AG10803 (cell line): ENCODE measurements at regions not wholly inside any gene's neighbourhood (a gene's known extent, or its start where the extent isn't known, plus 50 kb on each side); places are given as distances from the start of the nearest gene placed in this dataset.
A peak's percentile ranks its signal among the peaks of the same experiment; 100 is the strongest.
"Not testable (repeated sequence)": the region's sequence is repeated elsewhere in the genome, so short reads cannot be mapped to it uniquely, and the experiment has no call there.

Source experiments
- DNase-seq: peaks from one replicate; pipeline ENCODE4 v3.0.0; 2010; ENCODE audit warnings: low read depth
- H3K4me3 ChIP-seq: 2 replicates; pipeline ENCODE4 v1.5.1; 2011; ENCODE audit warnings: mild to moderate bottlenecking, low read length, control low read depth

- not testable (repeated sequence) for H3K4me3 ChIP-seq, DNase-seq
These were observed 155.3 kb downstream of the SYT15 start for GRCh38 chr10:46734262-46734642.

DNA sequence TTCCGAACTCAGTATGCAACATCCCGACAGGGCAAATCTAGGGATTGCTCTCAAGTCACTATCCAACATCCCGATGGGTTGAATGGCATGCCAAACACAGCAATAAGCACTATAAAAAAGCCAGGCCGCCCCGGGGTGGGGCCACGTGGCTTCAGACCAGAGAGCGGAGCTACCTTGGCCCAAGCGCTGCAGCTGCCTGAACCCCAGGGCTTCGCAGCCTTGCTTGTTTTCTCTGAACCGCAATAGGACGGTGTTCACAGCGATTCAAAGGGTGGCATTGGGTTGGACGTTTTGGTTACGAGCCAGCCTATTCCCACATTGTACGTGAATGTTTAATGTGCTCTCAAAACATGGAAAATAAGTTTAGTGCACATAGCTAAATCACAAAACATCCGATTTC, 161.0 kb downstream of the SYT15 start:
- DNase-seq: not testable (repeated sequence)

GRCh38 chr10:46740368-46740767, 161.4 kb downstream of the SYT15 start:
- DNase-seq, H3K4me3 ChIP-seq: not testable (repeated sequence)

More for the DNA sequence above, 161.0 kb downstream of the SYT15 start:
- not testable (repeated sequence) for H3K4me3 ChIP-seq

DNA sequence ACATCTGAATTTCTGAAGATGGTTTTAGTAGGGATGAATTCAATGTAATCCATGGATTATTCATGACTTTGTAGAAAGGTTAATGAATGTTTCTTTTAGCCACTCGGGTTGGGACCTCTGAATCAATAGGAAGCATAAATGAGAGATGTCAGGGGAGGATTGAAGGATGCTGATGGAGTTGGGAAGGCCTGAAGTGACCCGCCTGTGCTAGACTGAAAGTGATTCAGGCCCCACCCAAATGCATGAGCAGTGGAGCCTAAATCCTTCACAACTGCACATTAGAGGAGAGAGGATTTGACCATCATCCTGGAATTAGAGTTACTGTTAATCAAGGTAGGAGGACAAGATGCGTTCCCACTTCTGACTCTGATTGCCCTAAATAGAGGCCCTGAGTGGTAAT, 162.2 kb upstream of the PTPN20 start:
- H3K4me3 ChIP-seq, DNase-seq: not testable (repeated sequence)

- not testable (repeated sequence) for DNase-seq, H3K4me3 ChIP-seq
These were observed 161.8 kb upstream of the PTPN20 start for GRCh38 chr10:46749470-46749869.

DNA sequence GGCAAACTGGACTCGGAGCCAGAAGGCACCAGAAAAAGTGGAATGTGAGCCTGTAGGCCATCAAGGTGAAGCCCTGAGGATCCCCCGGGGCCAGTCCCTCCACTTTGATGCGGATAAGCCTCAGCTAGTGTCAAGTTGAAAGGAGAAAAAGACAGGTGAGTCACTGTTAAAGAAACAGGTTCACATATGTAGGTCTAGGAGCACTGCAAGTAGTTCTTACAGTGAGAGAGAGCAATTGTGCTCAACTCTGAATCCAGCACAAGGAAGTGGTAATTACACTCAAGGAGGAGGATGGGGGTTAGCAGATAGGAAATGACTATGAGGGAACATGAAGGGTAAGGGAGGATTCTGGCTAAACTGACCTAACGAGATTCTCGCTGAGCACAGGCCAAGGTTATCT, 157.5 kb upstream of the PTPN20 start:
- not testable (repeated sequence) for H3K4me3 ChIP-seq, DNase-seq

DNA sequence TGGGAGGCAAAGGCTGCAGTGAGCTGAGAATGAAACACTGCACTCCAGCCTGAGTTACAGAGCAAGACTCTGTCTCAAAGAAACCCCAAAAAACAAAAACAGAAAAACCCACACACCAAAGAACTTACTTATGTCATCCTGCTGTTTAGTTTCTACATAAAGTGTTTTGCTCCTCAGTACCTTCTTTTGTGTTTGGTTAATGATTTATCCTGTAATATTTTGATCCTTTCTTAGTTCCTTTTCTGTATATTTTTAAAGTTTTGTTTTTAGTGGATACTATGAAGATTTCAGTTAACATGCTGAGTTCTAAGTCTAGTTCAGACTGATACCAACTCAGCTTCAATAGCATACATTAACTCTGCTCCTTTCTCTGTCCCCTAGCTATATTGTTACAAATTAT, 149.8 kb upstream of the PTPN20 start:
- DNase-seq, H3K4me3 ChIP-seq: not testable (repeated sequence)

- not testable (repeated sequence) for H3K4me3 ChIP-seq, DNase-seq
These were observed 142.5 kb upstream of the PTPN20 start for GRCh38 chr10:46768515-46769291.

- H3K4me3 ChIP-seq: not testable (repeated sequence)
These were observed 137.9 kb upstream of the PTPN20 start for GRCh38 chr10:46773178-46773896.

DNA sequence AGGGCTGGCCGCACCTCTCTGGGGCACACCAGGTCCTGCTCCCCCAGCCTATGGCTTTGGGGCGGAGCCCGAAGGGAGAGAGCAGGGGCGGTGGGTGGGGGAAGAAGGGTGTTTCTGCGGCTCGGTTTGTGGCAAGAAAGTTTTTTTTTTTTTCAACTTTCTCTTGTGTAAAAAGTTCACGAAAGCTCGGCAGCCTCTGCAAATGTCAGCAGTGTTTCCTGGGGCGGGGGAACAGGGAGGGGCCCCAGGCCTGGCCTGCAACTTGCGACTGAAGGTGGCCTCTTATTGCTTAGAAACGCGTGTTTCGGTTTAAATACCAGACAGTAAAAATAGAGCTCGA, 137.4 kb upstream of the PTPN20 start:
- DNase-seq: not testable (repeated sequence)

More at GRCh38 chr10:46773178-46773896, 137.9 kb upstream of the PTPN20 start:
- DNase-seq: not testable (repeated sequence)

GRCh38 chr10:46774366-46774765, 136.9 kb upstream of the PTPN20 start:
- H3K4me3 ChIP-seq: not testable (repeated sequence)

More for the DNA sequence above, 137.4 kb upstream of the PTPN20 start:
- not testable (repeated sequence) for H3K4me3 ChIP-seq

DNA sequence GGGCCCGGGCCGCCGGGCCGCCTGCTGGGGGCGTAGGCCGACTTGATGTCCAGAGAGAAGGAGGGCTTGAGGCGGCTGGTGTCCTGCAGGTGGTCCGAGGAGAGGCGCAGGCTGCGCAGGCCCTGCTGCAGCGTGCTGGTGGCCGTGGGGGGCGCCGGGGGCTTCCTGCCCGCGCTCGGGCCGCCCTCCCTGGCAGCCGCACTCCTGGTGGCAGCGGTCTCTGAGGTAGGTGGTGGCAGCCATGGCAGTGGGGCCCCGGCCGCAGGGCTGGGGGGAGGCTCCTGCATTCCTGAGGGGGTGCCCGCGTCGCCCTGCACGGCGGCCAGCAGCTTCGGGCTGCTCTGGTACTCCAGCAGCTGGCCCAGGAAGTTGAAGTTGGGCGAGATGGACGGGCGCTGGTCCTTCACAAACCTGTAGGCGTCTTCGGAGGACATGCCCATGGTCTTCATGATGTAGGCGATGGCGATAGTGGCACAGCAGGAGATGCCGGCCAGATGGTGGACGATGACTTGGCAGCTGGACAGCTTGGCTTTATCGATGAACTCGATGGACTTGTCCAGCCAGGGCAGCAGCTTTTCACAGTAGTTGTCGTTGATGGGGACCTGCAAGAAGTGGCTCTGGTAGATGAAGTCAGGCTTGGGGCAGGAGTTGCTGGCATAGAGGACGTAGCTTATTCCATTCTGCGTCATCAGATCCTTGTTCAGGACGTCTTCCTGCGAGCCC, 136.1 kb upstream of the PTPN20 start:
- not testable (repeated sequence) for DNase-seq, H3K4me3 ChIP-seq

More at GRCh38 chr10:46774366-46774765, 136.9 kb upstream of the PTPN20 start:
- not testable (repeated sequence) for DNase-seq

DNA sequence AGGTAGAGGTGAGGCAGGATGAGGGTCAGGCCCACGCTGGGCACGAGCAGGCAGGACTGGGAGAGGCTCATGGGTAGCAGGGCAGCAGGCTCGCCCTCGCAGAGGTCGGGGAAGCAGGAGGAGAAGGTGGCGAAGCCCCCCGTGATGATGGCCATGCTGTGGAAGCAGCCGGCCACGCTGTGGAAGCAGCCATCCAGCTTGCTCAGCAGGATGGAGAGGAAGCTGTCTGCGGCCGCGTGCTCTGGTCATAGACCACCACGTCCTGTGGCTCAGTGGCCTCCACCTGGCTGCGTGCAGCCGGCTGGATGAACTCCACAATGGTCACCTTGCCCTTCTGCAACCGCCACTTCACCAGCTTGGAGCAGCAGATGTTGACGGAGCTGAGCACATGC, 135.6 kb upstream of the PTPN20 start:
- not testable (repeated sequence) for DNase-seq, H3K4me3 ChIP-seq

GRCh38 chr10:46779571-46779970, 131.7 kb upstream of the PTPN20 start:
- peak; percentile 52 for DNase-seq

DNA sequence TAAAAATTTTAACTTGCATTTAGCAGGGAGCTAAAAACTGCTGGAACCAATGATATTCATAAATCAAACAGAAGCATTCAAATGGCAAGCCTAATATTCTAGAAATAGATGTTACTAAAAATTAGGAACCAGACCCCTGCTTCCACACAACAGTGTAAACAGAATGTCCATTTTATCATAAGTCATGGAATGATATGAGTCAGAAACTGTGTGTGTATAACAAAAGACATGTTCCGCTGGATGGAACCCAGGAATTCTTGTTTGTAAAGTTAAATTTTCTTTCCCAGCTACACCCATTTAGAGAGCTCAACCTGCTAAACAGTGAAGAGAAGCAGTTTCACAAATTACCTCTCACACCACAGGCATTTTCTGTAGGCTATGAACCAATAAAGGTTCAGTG, 131.1 kb upstream of the PTPN20 start:
- not testable (repeated sequence) for H3K4me3 ChIP-seq
- peak; percentile 21 for DNase-seq

More at GRCh38 chr10:46779571-46779970, 131.7 kb upstream of the PTPN20 start:
- not testable (repeated sequence) for H3K4me3 ChIP-seq

- DNase-seq: peak; percentile 6
These were observed 130.2 kb upstream of the PTPN20 start for GRCh38 chr10:46781001-46781400.

GRCh38 chr10:46782001-46782874, 129.0 kb upstream of the PTPN20 start:
- not testable (repeated sequence) for H3K4me3 ChIP-seq
- peak; percentile 9 for DNase-seq

More at GRCh38 chr10:46781001-46781400, 130.2 kb upstream of the PTPN20 start:
- H3K4me3 ChIP-seq: not testable (repeated sequence)

- DNase-seq, H3K4me3 ChIP-seq: not testable (repeated sequence)
These were observed 126.6 kb upstream of the PTPN20 start for GRCh38 chr10:46784665-46785064.

- H3K4me3 ChIP-seq: peak overlapping the region; percentile 27
- DNase-seq: not testable (repeated sequence)
These were observed 125.1 kb upstream of the PTPN20 start for GRCh38 chr10:46786125-46786517.
